Cardiac fibroblast (primary cell): ENCODE measurements at regions not wholly inside any gene's neighbourhood (a gene's known extent, or its start where the extent isn't known, plus 50 kb on each side); places are given as distances from the start of the nearest gene placed in this dataset.

ENCODE experiments used
- DNase-seq, 2 donors: peaks; one replicate each; pipeline versions ENCODE4 v3.0.0 to v3.0.0-alpha.2; 2010; ENCODE audit warnings: low read depth in 2 of 2
- H3K4me3 ChIP-seq, 2 donors: replicated peaks in 1 of 2; 1 replicate in 1 of 2; 2 replicates in 1 of 2; pipeline ENCODE4 v1.5.1; 2011; ENCODE audit warnings: low read depth in 2 of 2, low read length in 2 of 2, mild to moderate bottlenecking in 2 of 2, moderate library complexity in 1 of 2
- CTCF ChIP-seq: IDR thresholded peaks from one replicate; pipeline ENCODE4 v1.5.1; 2011; ENCODE audit warnings: low read depth, mild to moderate bottlenecking, low read length, inconsistent platforms

- H3K4me3 ChIP-seq: no peak overlapping the region
- TF ChIP-seq CTCF: no peak
- DNase-seq: no peak
Measured at GRCh38 chr3:26099692-26100091, 309.8 kb downstream of the OXSM start.

GRCh38 chr3:26100176-26100575, 310.3 kb downstream of the OXSM start:
- TF ChIP-seq CTCF: no peak
- H3K4me3 ChIP-seq: no peak overlapping the region
- no peak for DNase-seq

- H3K4me3 ChIP-seq: no peak overlapping the region
- no peak for DNase-seq
- no peak for TF ChIP-seq CTCF
Measured at GRCh38 chr3:26102376-26102775, 312.5 kb downstream of the OXSM start.

- H3K4me3 ChIP-seq: no peak overlapping the region
- no peak for TF ChIP-seq CTCF
- DNase-seq: no peak
Measured at GRCh38 chr3:26104851-26105251, 315.0 kb downstream of the OXSM start.

GRCh38 chr3:26105261-26105660, 315.4 kb downstream of the OXSM start:
- DNase-seq: no peak
- no peak for TF ChIP-seq CTCF
- H3K4me3 ChIP-seq: no peak overlapping the region

GRCh38 chr3:26106228-26106627, 316.3 kb downstream of the OXSM start:
- no peak overlapping the region for H3K4me3 ChIP-seq
- TF ChIP-seq CTCF: no peak
- DNase-seq: no peak

GRCh38 chr3:26108846-26109489, 319.1 kb downstream of the OXSM start:
- TF ChIP-seq CTCF: no peak
- no peak overlapping the region for H3K4me3 ChIP-seq
- DNase-seq: no peak
